HEK293 (cell line): ENCODE measurements at regions not wholly inside any gene's neighbourhood (a gene's known extent, or its start where the extent isn't known, plus 50 kb on each side); places are given as distances from the start of the nearest gene placed in this dataset.
"Not testable (repeated sequence)": the region's sequence is repeated elsewhere in the genome, so short reads cannot be mapped to it uniquely, and the experiment has no call there.

Experiments
- CTCF ChIA-PET: fragments of 350-600 bp; formaldehyde crosslinking; extraction: SDS; loops from one replicate; lab custom pipeline; 2021; ENCODE audit warnings: antibody characterized with exemption; lab: Yijun Ruan, JAX
- POLR2A ChIA-PET: fragments of 300-600 bp; formaldehyde crosslinking; extraction: SDS; loops from one replicate; lab custom pipeline; 2020; ENCODE audit warnings: antibody characterized with exemption, inconsistent platforms; lab: Yijun Ruan, JAX
- H3K27ac ChIP-seq: fragments of 200-500 bp; sonication (Bioruptor generic); 2 replicates; pipeline ENCODE4 v1.5.1; 2014; ENCODE audit warnings: low read depth, low read length, control low read depth, inconsistent platforms; ENCODE audit errors: extremely low read depth
- H3K36me3 ChIP-seq, 2 experiments: fragments of 200-500 bp in 1 of 2; sonication (Bioruptor generic) in 1 of 2; 1 replicate in 1 of 2; 2 replicates in 1 of 2; pipeline ENCODE4 v1.5.1; 2014 to 2017; ENCODE audit warnings: inconsistent platforms in 2 of 2, low read length in 2 of 2; ENCODE audit not compliant: control insufficient read depth in 2 of 2, insufficient read depth in 1 of 2
- H3K4me1 ChIP-seq: fragments of 200-500 bp; sonication (Bioruptor generic); 2 replicates; pipeline ENCODE4 v1.5.1; 2014; ENCODE audit warnings: mild to moderate bottlenecking, low read length, inconsistent platforms; ENCODE audit not compliant: control insufficient read depth, insufficient read depth
- H3K4me3 ChIP-seq: 2 replicates; pipeline ENCODE4 v1.5.1; 2011; ENCODE audit warnings: low read depth, mild to moderate bottlenecking, control low read depth, low read length, moderate library complexity
- H3K9me3 ChIP-seq: fragments of 200-500 bp; sonication (Bioruptor generic); 2 replicates; pipeline ENCODE4 v1.5.1; 2014; ENCODE audit warnings: low read depth, low read length, inconsistent platforms; ENCODE audit not compliant: control insufficient read depth, insufficient read depth
- EGR2 ChIP-seq: fragments of 450-650 bp; formaldehyde crosslinking; IDR thresholded peaks from 2 replicates; pipeline ENCODE4 v1.5.1; 2016; ENCODE audit warnings: low read depth, missing biosample characterization, missing genetic modification characterization
- GLIS1 ChIP-seq: fragments of 450-650 bp; formaldehyde crosslinking; IDR thresholded peaks from 2 replicates; pipeline ENCODE4 v1.5.1; 2016; ENCODE audit warnings: missing biosample characterization, missing genetic modification characterization
- ZBTB8A ChIP-seq: fragments of 450-650 bp; formaldehyde crosslinking; IDR thresholded peaks from 2 replicates; pipeline ENCODE4 v1.5.1; 2016; ENCODE audit warnings: missing biosample characterization, missing genetic modification characterization
- ZNF341 ChIP-seq: fragments of 450-650 bp; formaldehyde crosslinking; IDR thresholded peaks from 2 replicates; pipeline ENCODE4; 2016; ENCODE audit warnings: low read depth, missing biosample characterization, missing genetic modification characterization
- ZNF398 ChIP-seq: fragments of 450-650 bp; formaldehyde crosslinking; IDR thresholded peaks from 2 replicates; pipeline ENCODE4 v1.5.1; 2017; ENCODE audit warnings: missing biosample characterization, missing genetic modification characterization
- TF ChIP-seq, protein P1 (sequence below): fragments of 450-650 bp; formaldehyde crosslinking; IDR thresholded peaks from 2 replicates; pipeline ENCODE4 v1.5.1; 2016; ENCODE audit warnings: missing biosample characterization, missing genetic modification characterization

- TF ChIP-seq ZNF398 (tag by site-specific recombination), result 0 out of 2 replicates have a peak, but pooled peaks have one; percentile 36
- TF ChIP-seq, protein P1, sequence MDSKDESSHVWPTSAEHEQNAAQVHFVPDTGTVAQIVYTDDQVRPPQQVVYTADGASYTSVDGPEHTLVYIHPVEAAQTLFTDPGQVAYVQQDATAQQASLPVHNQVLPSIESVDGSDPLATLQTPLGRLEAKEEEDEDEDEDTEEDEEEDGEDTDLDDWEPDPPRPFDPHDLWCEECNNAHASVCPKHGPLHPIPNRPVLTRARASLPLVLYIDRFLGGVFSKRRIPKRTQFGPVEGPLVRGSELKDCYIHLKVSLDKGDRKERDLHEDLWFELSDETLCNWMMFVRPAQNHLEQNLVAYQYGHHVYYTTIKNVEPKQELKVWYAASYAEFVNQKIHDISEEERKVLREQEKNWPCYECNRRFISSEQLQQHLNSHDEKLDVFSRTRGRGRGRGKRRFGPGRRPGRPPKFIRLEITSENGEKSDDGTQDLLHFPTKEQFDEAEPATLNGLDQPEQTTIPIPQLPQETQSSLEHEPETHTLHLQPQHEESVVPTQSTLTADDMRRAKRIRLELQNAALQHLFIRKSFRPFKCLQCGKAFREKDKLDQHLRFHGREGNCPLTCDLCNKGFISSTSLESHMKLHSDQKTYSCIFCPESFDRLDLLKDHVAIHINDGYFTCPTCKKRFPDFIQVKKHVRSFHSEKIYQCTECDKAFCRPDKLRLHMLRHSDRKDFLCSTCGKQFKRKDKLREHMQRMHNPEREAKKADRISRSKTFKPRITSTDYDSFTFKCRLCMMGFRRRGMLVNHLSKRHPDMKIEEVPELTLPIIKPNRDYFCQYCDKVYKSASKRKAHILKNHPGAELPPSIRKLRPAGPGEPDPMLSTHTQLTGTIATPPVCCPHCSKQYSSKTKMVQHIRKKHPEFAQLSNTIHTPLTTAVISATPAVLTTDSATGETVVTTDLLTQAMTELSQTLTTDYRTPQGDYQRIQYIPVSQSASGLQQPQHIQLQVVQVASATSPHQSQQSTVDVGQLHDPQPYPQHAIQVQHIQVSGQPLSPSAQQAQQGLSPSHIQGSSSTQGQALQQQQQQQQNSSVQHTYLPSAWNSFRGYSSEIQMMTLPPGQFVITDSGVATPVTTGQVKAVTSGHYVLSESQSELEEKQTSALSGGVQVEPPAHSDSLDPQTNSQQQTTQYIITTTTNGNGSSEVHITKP (tag by site-specific recombination), result peak; percentile 93
- peak; percentile 41 for TF ChIP-seq ZNF341 (tag by site-specific recombination)
- TF ChIP-seq ZBTB8A, result peak; percentile 49
- TF ChIP-seq EGR2 (tag by site-specific recombination), result peak; percentile 41
- peak; percentile 46; the same call in 1 of the 2 replicates for TF ChIP-seq GLIS1 (tag by site-specific recombination)
- TF ChIP-seq, all 188 proteins: peak for 23; not testable (repeated sequence) for 165
Measured at GRCh38 chr7:150049012-150049655, 175.4 kb downstream of the ATP6V0E2 start (continued).

DNA sequence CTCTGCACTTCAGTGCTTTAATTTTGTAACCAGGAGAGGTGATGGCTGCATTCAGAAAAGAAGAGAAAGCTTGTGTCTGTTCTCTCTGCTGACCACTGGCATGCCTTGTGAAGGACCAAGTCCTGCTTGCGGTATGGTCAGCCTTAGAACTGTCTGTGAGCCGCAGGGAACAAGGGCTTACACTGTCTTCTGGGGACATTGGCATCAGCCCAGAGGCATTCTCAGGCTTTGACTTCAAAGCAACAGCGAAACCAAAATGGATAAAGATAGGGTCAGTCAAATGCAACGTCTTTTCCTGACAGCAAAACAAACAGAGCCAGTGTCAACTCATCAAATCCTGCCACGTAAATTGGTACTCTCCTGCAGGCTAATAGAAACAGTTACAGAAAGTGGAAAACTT is 179.6 kb downstream of the ATP6V0E2 start:
- CTCF ChIA-PET, H3K4me1 ChIP-seq, H3K27ac ChIP-seq, H3K4me3 ChIP-seq, POLR2A ChIA-PET, H3K36me3 ChIP-seq, H3K9me3 ChIP-seq: not testable (repeated sequence)

- H3K4me1 ChIP-seq, H3K36me3 ChIP-seq, CTCF ChIA-PET, H3K4me3 ChIP-seq, H3K27ac ChIP-seq, POLR2A ChIA-PET, H3K9me3 ChIP-seq: not testable (repeated sequence)
Measured at GRCh38 chr7:150054242-150054641, 180.5 kb downstream of the ATP6V0E2 start.

DNA sequence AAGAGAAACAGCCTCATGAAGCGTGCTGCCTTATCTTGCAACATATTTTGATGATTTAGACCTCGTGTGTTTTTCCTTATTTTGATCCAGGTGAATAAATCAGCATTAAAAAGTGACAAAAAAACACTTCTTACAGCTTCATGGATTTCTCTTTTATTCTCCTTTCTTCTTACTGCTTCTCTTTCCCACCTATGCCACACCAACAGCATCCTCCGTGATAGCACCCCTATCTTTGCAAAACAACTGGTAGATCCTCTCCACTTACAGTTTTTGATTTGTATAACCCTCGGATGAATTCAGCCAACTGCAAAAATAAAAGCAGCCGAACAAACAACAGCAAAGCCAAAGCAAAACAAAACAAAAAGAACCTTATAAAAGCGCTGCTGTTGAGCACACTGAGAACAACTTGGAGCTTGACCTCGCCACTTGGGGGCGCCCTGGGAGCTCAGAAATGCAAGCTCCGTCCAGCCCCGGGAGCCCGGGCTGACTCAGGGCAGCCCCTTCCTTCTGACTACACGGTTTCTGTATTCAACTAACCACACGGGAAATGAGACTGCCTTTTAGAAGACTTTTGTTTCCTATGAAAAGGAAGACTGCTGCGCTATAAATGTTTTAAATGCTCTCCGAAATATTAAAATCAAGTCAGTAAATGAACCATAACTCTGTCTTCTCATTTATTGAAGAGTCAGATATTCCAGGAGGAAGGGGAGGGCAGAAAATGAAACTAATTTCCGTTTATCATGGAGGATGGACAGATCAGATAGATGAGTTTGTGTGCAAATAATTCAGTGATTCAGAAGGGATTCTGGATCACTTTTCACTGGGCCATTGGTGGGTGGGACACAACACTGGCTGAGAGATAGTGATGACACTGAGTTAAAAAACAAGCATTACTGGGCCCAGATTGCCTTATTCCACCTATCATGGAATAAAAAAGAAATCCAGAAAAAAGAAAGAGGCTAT is 186.8 kb downstream of the ATP6V0E2 start:
- POLR2A ChIA-PET, H3K4me3 ChIP-seq, H3K27ac ChIP-seq, H3K9me3 ChIP-seq, CTCF ChIA-PET, H3K4me1 ChIP-seq, H3K36me3 ChIP-seq: not testable (repeated sequence)

DNA sequence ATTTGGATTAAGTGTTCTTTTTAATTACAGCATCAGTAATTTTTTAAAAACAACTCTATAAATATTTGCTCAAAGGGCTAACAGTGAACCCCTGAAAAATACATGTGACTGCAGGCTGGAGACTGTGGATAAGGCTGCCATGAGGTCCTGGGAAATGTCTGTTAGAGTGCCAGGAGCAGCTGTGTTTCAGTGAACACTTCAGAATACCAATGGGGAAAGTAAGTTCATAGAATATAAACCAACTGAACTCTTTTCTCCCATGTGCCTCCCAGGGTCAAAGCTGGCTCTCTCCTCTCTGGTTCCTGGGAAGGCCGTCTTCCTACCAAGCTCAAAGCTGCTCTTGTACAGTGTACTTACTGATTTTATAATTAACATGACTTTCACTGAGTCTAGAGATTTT is 189.4 kb downstream of the ATP6V0E2 start:
- CTCF ChIA-PET, H3K4me3 ChIP-seq, POLR2A ChIA-PET: not testable (repeated sequence)

More for the DNA sequence above, 189.4 kb downstream of the ATP6V0E2 start:
- not testable (repeated sequence) for H3K36me3 ChIP-seq, H3K27ac ChIP-seq, H3K9me3 ChIP-seq, H3K4me1 ChIP-seq
